ENCODE measurements at regions not wholly inside any gene's neighbourhood (a gene's known extent, or its start where the extent isn't known, plus 50 kb on each side); places are given as distances from the start of the nearest gene placed in this dataset.

DNA sequence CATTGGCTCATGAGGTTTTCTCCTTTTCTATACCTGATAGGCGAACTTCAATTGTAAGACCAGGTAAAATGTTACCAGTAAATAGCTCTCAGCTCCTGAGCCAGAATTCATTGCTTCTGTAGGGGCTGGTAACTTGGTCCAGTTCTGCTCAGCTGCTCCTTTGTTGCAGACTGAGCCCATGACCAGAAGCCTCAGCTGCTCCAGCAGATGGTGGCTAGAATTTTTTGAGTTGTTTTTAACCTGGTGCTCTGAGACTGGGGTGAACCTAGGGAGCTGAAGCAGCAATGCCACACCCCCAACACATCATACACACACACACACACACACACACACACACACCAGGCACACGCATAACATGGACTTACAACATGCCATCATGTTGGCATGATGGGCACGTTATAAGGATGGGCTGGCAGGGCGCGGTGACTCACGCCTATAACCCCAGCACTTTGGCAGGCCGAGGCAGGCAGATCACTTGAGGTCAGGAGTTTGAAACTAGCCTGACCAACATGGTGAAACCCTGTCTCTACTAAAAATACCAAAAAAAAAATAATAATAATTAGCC, 103.1 kb downstream of the QRSL1 start:
- H3K27me3 ChIP-seq = no peaks in the 10 kb centered on the region
- H3K36me3 ChIP-seq (ENCODE audit: low read depth, missing control alignments) = no peaks in the 10 kb centered on the region
- 91 to 92% methylated on average over 7 of the region's 7 CpGs for WGBS, 2 donors
- no peak overlapping the region for H3K27ac ChIP-seq
- no peak for TF ChIP-seq POLR2A (IDR thresholded peaks at IDR 0.05)
- TF ChIP-seq, protein P1, sequence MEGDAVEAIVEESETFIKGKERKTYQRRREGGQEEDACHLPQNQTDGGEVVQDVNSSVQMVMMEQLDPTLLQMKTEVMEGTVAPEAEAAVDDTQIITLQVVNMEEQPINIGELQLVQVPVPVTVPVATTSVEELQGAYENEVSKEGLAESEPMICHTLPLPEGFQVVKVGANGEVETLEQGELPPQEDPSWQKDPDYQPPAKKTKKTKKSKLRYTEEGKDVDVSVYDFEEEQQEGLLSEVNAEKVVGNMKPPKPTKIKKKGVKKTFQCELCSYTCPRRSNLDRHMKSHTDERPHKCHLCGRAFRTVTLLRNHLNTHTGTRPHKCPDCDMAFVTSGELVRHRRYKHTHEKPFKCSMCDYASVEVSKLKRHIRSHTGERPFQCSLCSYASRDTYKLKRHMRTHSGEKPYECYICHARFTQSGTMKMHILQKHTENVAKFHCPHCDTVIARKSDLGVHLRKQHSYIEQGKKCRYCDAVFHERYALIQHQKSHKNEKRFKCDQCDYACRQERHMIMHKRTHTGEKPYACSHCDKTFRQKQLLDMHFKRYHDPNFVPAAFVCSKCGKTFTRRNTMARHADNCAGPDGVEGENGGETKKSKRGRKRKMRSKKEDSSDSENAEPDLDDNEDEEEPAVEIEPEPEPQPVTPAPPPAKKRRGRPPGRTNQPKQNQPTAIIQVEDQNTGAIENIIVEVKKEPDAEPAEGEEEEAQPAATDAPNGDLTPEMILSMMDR (IDR thresholded peaks at IDR 0.05) = no peak
- no peak overlapping the region for H3K4me3 ChIP-seq
- H3K4me1 ChIP-seq = no peaks in the 10 kb centered on the region
- intact Hi-C loops (cut with DNase I; ENCODE audit: low total_unique reads) = no loop called here
- no peaks in the 10 kb centered on the region for H3K9me3 ChIP-seq
- no peak for DNase-seq

DNA sequence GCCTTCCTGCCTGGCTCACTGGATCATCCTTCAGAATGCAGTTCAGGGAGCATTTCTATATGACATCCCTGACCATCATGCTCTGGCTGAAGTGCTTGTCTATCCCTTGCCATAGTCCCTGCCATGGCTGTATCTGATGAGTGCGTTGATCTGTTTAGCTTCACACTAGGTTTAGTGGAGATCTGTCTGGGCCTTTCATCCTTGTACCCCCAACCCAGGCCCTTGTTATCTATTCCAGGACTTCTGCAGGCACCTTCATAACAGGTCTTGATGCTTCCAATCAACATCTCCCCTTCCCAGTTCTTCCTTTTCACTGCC, 102.4 kb downstream of the QRSL1 start:
- no peaks in the 10 kb centered on the region for H3K36me3 ChIP-seq (ENCODE audit: low read depth, missing control alignments)
- WGBS, 2 donors = 90 to 100% methylated on average over 1 of the region's 1 CpG
- H3K27ac ChIP-seq = no peak overlapping the region
- no peaks in the 10 kb centered on the region for H3K27me3 ChIP-seq
- no peaks in the 10 kb centered on the region for H3K4me1 ChIP-seq
- intact Hi-C loops (cut with DNase I; ENCODE audit: low total_unique reads) = no loop called here
- H3K9me3 ChIP-seq = no peaks in the 10 kb centered on the region
- H3K4me3 ChIP-seq = no peak overlapping the region
- DNase-seq = no peak
- TF ChIP-seq, protein P1 (IDR thresholded peaks at IDR 0.05) = no peak
- no peak for TF ChIP-seq POLR2A (IDR thresholded peaks at IDR 0.05)

DNA sequence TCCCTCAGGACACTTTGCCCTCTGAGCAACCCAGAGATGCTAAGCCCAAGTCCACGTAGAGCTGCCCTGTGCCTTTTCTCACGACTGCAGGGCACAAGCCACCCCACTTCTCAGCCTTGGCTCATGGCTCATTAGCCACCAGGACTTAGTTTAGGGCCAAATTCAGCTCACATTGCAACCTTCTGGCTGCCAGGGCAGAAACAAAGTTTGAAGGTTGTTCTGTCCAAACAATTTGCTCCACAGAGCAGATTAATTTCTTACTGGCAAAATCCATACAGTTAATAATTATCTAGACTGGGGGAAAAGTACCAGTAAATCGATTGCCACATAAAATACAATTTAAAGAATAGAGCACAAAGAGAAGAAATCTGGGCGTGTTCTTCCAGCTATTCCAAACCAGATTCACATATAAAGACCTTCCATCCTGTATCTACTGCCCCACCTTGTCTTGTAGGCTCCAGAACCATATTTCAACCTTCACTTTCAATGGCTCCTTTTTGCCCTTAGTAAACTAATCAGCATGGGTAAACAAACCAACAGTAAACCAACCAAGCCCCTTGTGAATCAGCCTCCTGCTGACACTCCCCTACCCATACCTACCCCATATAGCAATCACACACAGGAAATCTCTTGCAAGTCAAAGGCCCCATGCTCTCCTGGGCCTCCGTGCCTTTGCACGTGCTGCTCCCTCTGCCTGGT, 101.9 kb downstream of the QRSL1 start:
- Histone ChIP-seq H3K27ac (no peak overlapping the region), H3K4me3 (no peak overlapping the region), H3K4me1 (no peaks in the 10 kb centered on the region), H3K27me3 (no peaks in the 10 kb centered on the region), H3K36me3 (ENCODE audit: low read depth, missing control alignments) (no peaks in the 10 kb centered on the region), H3K9me3 (no peaks in the 10 kb centered on the region)
- intact Hi-C loops (cut with DNase I; ENCODE audit: low total_unique reads) = no loop called here
- 70 to 74% methylated on average over 6 of the region's 6 CpGs for WGBS, 2 donors
- TF ChIP-seq, protein P1 (IDR thresholded peaks at IDR 0.05) = no peak
- no peak for TF ChIP-seq POLR2A (IDR thresholded peaks at IDR 0.05)
- DNase-seq = no peak

DNA sequence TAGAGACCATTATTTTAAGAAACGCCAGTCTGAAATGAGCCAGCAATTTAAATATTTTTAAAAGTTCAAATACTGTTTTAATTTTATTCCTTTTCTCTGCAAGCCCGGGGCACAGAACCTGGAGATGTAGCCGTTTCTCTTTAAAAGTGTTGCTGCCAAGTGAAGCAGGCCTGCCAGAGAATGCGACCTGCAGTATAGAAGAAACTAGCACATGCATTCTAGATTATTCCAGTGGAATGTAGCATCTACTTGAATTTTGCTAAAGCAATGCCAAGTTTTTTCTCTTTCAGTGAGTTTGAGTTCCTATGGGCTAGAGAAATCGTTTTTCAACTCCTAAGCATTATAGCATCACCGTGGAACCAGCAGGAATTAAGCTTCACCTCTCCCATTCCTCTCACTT, 101.3 kb downstream of the QRSL1 start:
- 62 to 76% methylated on average over 6 of the region's 6 CpGs for WGBS, 2 donors
- H3K36me3 ChIP-seq (ENCODE audit: low read depth, missing control alignments) = no peaks in the 10 kb centered on the region
- H3K27me3 ChIP-seq = no peaks in the 10 kb centered on the region
- no peaks in the 10 kb centered on the region for H3K4me1 ChIP-seq
- no peak for TF ChIP-seq POLR2A (IDR thresholded peaks at IDR 0.05)
- TF ChIP-seq, protein P1 (IDR thresholded peaks at IDR 0.05) = no peak
- DNase-seq = no peak
- H3K9me3 ChIP-seq = no peaks in the 10 kb centered on the region
- intact Hi-C loops (cut with DNase I; ENCODE audit: low total_unique reads) = no loop called here
- H3K27ac ChIP-seq = no peak overlapping the region
- H3K4me3 ChIP-seq = no peak overlapping the region

DNA sequence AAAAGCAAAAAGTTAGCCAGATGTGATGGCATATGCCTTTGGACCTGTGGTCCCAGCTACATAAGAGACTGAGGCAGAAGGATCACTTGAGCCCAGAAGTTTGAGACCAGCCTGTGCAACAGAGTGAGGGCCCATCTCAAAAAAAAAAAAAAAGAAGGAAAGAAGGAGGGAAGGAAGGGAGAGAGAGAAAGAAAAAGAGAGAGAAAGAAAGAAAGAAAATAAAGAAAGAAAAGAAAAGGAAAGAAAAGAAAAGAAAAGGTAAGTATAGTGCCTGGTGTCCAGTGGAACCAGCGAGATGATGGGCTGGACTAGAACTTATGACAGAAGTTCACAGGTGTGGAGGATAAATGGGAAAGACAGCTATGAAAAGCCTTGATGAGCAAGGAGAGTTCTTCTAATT, 100.9 kb downstream of the QRSL1 start:
- Histone ChIP-seq H3K4me1 (no peaks in the 10 kb centered on the region), H3K9me3 (no peaks in the 10 kb centered on the region), H3K27ac (no peak overlapping the region), H3K36me3 (ENCODE audit: low read depth, missing control alignments) (no peaks in the 10 kb centered on the region), H3K4me3 (no peak overlapping the region), H3K27me3 (no peaks in the 10 kb centered on the region)
- TF ChIP-seq, protein P1 (IDR thresholded peaks at IDR 0.05) = no peak
- no peak for TF ChIP-seq POLR2A (IDR thresholded peaks at IDR 0.05)
- 94 to 100% methylated on average over 1 of the region's 1 CpG for WGBS, 2 donors
- intact Hi-C loops (cut with DNase I; ENCODE audit: low total_unique reads) = no loop called here
- no peak for DNase-seq

Data from testis (tissue), 2 donors.